ENCODE measurements at regions not wholly inside any gene's neighbourhood (a gene's known extent, or its start where the extent isn't known, plus 50 kb on each side); places are given as distances from the start of the nearest gene placed in this dataset.

DNA sequence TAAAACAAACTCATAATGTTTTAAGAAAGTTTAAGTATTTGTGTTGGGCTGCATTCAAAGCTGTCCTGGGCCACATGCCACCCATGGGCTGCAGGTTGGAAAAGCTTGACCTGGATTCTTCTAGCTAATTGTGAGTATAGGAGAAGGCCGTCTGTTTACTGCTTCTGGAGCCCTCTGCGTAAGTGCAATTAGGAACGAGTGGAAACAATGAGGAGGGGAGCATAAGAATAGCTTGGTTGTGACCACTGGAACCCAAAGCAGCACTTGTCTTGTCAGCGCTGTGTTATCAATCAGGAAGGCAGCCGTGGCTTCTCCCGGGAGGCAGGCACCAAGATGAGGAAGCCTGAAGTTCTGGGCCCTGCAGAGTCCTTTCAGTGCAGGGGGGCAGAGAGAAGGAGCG lies 110.4 kb upstream of the MBNL2 start:
- DNase-seq = no peak

DNA sequence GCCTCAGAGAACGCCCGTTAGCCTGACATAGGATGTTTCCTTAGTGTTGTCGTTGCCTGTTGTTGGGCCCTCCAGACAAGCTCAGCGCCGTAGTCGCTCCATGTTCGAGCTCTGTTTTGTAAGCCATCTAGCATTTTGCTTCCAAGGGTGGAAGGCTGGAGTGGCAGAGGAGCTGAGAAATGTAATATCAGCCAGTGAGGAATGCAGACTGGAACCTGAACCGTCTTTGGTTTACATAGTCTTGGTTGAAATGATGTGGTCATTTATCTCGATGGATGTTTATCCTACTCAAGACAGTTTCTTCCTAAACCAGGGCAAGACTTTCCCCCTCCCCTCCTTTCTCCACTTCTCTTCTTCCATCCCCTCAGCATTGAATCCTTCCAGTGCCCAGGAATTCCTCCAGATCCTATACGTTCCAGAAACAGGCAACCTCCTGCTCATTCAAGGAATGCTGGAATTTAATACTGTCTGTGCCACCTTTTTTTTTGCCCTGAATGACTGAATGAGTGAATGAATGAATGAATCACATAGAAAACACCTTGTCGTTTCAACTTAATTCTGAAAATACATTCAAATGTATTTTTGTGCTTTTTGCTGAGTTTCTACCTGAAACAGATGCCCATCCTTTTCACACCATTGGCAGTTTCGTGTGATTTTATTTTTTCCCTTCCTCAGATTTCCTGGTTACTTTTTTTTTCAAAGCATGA lies 109.5 kb upstream of the MBNL2 start:
- DNase-seq = peak; percentile 33

- DNase-seq = no peak
These were observed 108.7 kb upstream of the MBNL2 start for GRCh38 chr13:97113231-97114001.

DNA sequence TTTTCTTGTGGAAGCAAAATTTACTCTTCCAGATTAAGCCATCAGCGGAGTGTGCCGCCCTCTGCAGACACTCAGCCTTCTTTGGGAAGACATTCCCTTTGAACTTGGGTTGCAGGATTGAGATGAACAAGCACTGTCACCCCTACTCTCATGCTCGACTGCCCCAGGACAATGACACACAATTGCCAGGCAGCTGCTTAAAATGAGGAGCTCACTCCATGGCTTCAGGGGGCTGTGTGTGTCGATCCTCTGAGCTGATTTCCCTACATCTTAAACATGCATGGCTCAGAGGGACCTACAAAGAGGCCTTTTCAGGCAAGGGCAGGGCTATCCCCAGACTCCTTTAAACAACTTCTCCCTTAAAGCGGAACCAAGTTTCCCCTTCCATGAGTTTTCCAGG lies 107.5 kb upstream of the MBNL2 start:
- DNase-seq = no peak

DNA sequence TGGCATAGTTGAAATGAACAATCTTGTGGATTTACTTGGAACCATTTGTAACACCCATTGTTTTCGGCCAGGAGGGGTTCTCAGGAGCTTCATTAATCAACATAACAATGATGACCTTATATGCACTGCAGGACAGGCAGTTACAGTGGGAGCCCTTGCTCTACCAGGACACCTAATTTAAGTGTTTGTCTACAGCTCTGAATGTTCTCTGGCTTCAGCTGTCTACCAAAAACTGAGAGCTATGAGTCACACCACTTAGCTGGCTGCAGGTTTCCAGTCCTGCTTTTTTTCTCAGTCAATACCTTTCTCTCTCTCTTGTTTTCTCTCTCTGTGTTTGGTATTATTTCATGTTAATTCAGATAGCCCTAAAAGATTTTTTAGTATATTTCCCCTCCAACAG lies 105.4 kb upstream of the MBNL2 start:
- peak; percentile 58 for DNase-seq

- DNase-seq = no peak
These were observed 104.7 kb upstream of the MBNL2 start for GRCh38 chr13:97117388-97117910.

DNA sequence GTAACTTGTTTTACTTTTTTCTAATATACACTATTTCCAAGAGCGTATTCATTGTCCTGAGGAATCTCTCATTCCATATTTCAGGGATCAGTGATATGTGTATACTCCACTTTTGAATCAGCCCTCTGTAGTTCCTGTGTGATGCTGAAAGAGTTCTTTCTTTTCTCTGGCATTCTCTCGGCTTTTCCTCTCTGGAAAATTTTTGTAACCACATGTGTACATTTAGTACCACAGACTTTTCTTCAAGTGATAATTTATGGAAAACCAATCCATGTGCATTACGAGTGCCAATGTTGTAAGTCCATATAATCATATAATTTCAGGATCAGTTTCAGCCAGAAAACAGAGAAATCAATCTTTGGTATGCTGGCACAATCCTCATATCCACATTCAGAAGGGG lies 102.2 kb upstream of the MBNL2 start:
- peak; percentile 53 for DNase-seq

- DNase-seq = peak; percentile 56
These were observed 101.8 kb upstream of the MBNL2 start for GRCh38 chr13:97120346-97120745.

GRCh38 chr13:97120976-97121375 lies 101.2 kb upstream of the MBNL2 start:
- no peak for DNase-seq

- peak; percentile 46 for DNase-seq
These were observed 100.2 kb upstream of the MBNL2 start for GRCh38 chr13:97121894-97122293.

- peak; percentile 71 for DNase-seq
These were observed 99.6 kb upstream of the MBNL2 start for GRCh38 chr13:97122381-97122996.

DNA sequence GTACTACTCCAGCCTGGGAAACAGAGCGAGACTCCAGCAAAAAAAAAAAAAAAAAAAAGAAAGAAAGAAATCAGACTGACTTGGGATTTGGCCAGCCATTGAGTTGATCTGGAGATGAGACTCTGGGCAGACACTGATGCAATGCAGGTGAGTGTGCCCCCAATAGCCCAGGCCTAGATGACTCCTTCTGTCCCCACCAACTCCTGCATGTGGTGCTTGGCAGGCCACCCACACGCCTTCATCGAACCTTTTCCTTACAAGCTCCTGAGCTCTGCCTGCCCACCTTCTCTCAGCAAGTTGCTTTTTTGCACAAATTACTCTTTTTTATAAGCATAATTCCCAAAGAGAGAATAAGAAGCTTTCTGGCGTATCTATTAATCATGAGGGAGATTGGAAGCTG lies 97.9 kb upstream of the MBNL2 start:
- no peak for DNase-seq

GRCh38 chr13:97124915-97125809 lies 97.0 kb upstream of the MBNL2 start:
- peak; percentile 96 for DNase-seq

GRCh38 chr13:97125810-97126738 lies 96.1 kb upstream of the MBNL2 start:
- DNase-seq = peak; percentile 75

DNA sequence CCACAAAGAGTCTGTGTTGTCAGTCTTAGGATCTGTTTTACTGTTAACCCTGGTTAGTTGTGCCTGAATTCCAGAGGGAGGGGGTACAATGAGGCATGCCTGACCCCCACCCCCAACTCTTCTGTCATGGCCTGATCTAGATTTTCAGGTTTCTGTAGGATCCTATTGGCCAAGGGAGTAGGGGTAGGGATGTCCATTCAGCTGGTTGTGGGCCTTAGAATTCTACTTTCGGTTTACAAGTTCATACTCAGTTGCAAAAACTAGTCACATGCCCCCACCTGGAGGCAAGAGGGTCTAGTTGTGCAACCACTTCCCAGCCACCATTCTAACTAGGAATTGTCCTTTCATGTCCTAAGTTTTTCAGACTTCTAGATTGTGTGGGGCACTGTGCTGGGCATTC lies 94.3 kb upstream of the MBNL2 start:
- no peak for DNase-seq

DNA sequence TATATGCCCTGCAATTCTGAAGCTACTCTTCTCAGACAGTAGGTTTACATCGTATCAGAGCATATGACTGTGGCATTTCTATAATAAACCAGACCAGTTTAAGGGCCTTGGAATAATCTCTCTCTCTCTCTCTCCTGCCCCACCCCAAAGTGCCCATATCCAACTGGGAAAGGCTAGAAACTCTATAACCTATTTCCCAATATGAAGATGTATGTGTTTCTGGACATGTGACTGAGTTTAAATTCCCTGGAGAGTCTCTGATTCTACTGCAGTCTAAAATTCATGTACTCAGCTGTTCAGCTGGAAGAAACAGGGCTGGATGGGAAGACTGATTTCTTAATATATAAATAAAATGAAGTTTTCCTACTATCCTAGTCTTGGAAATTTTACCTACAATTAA lies 91.9 kb upstream of the MBNL2 start:
- peak; percentile 53 for DNase-seq

- no peak for DNase-seq
These were observed 90.7 kb upstream of the MBNL2 start for GRCh38 chr13:97131447-97131846.

DNA sequence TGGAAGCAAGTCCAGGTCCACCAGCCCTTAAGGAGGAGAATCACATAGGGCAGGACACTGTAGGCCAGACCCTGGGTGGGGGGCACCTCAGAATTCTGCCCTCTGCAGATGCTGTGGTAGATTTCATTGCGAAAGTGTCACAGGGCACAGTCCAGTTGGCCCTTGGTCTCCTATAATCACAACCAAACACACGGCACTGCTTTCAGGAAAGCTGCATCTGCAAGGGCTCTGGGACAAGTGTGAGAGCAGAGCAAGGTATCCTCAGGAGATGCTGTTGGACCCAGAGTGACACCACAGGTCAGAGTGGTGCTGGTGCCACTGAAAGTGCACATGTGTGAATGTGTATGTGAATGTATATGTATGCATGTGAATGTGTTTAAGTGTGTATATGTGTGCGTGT lies 88.6 kb upstream of the MBNL2 start:
- no peak for DNase-seq

DNA sequence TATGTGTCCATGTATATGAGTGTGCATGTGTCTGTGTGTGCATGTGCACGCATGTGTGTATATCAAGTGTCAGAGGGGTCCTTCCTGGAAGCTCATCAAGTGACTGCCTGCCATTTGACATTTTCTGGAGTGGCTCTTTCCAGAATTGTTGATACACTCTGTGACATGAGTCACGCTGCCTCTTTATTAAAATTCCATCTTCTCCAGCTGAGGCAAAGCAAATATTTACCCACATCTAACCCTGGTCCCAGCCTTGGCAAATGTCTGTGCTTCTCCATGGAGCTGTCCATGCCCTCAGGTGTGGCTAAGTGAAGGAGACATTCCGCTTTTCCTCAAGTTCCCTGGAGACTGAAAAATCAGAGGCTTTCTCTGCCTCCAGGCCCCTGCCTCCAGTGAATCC lies 88.2 kb upstream of the MBNL2 start:
- DNase-seq = no peak

DNA sequence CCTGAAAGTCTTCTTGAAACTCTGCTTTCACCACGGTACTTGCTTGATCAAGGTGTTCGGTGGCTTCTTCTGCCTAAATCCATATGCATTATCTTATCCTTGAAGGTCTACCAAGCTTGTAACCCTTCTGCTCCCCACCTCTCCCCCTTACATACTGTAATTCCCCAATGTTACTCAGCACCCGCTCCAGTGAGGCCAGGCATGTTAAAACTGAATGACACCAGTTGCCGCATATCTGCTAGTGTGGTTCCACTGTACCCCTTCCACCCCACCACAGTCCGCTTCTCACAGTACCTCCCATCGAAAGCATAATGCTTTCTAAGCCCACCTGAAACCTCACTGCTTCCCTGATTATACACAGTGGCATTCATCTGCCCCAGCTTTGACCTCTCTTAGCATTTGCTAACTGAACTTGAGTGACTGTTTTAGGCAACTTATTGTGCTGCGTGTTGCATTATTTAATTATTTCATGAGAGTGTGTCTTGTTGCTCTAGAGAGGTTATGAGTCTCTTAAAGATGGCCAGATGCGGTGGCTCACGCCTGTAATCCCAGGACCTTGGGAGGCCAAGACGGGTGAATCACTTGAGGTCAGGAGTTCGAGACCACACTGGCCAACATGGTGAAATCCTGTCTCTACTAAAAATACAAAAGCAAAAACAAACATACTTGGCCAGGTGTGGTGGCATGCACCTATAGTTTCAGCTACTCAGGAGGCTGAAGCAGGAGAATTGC lies 87.6 kb upstream of the MBNL2 start:
- DNase-seq = no peak

- no peak for DNase-seq
These were observed 86.2 kb upstream of the MBNL2 start for GRCh38 chr13:97135883-97136282.

All from fibroblast of upper back skin (primary cell).